Hippocampal formation (tissue), 2 donors: ENCODE measurements at regions not wholly inside any gene's neighbourhood (a gene's known extent, or its start where the extent isn't known, plus 50 kb on each side); places are given as distances from the start of the nearest gene placed in this dataset.

ENCODE experiments used
- DNase-seq, 2 donors: peaks; one replicate each; lab custom pipeline; 2025; lab: John Stamatoyannopoulos, UW

DNA sequence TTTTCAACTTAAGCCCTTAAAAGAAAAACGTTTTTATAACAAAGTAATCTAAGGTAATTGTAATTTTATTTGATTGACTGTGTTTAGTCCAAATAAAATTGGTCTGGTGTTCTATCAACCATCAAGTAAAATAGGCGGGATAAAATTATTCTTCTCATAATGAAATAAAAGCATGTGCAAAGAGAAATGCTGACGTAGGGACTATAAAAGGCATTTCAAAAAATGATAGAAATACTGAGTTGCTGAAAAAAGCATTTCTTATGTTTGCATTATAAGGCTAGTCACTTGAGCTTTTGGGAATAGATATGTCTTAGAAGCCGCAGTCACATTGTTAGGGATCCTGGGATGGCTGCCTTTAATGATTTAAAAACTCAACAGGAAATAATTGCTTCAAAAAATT lies 608.0 kb upstream of the JAG1 start:
- no peak for DNase-seq

GRCh38 chr20:11287126-11287525 lies 613.3 kb upstream of the JAG1 start:
- DNase-seq = no peak

- no peak for DNase-seq
Measured at GRCh38 chr20:11296221-11296620, 621.5 kb upstream of the BTBD3 start.

DNA sequence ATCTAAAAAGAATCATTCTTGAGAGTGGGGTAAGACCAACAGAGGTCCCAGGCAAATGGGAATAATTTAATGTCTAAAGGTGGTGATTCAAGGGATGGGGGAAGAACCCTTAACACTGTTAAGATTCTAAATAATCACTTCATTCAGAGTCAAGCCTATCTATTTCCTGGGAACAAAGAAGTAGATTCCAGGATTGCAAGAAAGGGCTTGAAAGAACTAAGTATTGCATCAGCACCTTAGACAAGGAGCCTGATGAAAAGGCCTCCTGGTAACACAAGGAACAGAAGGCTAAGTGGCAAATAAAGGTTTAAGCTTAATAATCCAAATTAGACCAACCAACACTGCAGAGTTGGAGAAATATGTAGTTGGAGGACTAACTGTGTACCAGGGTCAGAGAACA lies 620.7 kb upstream of the BTBD3 start:
- no peak for DNase-seq

DNA sequence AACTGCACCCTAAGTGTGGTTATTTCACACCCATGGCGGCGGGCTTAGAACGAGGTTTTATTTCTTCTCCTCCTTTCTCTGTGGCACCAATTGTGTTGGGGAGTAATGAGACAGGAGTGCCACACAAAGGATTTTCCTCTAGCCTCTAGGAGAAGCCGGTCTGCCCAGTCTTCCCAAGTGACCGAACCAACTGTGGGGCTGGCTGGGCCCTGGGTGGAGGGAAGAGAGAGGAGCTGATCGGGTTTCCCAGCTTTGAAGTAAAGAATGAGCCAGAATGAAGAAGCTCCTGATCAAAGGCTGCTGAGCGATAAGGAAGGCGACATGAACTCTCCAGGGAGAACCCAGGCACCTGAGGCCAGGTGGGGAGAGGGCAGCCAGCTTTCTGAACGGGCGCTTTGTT lies 616.0 kb upstream of the BTBD3 start:
- no peak for DNase-seq

GRCh38 chr20:11302436-11302835 lies 615.3 kb upstream of the BTBD3 start:
- DNase-seq = no peak

DNA sequence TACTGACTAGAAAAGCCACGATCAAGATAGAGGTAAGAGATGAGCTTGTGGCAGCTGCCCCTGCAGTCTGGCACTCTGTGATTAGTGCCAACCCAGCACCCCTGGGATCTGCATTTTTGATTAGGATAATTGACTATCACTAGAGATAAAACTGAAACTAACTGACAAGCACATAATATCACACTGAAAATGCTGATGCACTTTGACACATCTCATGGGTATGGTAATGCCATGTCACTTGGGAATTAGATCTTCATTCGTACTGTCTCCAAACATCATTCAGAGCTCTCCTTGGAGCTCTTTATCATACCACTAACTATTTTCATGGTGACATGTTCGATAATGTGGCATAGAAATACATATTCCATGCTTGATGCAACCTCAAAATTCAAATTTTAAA lies 612.9 kb upstream of the BTBD3 start:
- no peak for DNase-seq

- no peak for DNase-seq
Measured at GRCh38 chr20:11305406-11305805, 612.3 kb upstream of the BTBD3 start.

- DNase-seq = no peak
Measured at GRCh38 chr20:11311659-11312224, 606.0 kb upstream of the BTBD3 start.

- DNase-seq = no peak
Measured at GRCh38 chr20:11315525-11315924, 602.2 kb upstream of the BTBD3 start.

GRCh38 chr20:11316244-11316643 lies 601.4 kb upstream of the BTBD3 start:
- no peak for DNase-seq

DNA sequence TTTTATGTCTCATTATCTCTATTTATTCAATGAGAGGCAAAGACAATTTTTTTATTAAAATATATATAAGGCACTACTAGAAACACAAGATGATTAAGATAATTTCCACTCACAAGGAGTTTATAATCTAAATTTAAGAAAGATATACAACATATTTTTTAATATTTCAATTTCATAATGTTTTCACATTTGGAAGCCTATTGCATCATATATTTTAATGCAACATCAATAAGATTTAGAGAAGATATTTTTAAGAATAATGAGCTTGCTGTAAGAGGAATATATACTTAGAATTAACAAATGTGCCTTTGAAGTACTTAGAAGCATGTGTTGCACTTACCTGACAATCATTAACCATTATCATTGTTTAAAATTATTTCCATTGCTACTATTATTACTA lies 597.7 kb upstream of the BTBD3 start:
- DNase-seq = no peak

GRCh38 chr20:11323816-11324215 lies 593.9 kb upstream of the BTBD3 start:
- DNase-seq = no peak

- DNase-seq = no peak
Measured at GRCh38 chr20:11324990-11325389, 592.7 kb upstream of the BTBD3 start.

DNA sequence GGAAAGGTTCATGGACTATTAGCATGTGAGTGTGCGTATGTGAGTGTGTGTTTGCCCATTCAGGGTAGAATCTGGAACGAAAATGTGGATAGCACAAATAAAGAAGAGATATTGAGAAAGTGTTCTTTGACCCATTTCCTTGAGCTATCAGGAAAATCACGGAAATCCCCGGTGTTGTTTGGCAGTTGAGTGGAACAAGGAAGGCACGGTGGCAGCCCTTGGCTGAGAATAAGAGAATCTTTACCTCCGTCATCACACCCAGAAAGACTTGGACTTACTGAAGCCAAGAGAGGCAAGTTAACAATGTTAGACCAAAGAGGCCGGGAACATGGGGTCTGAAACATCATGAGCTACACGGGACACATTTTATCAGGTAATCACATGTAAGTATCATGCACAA lies 588.9 kb upstream of the BTBD3 start:
- no peak for DNase-seq

DNA sequence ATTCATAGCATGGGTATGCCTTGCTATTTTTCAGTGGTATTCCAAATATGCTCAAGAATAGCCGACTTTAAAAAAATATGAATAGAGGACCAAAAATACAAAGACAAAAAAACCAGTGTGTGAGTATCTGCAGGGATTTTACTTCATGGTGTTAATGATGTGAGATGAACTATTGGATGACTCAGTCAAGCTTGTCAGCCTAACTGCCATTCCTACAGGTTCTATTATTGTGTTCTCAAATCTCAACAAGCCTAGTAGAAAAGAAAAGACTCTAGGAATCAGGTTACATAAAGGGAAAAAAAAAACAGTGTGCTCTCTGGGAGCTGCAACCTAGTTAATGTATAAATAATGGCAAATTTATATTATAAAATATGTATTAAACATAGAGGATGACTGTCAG lies 588.4 kb upstream of the BTBD3 start:
- no peak for DNase-seq

- no peak for DNase-seq
Measured at GRCh38 chr20:11331096-11331495, 586.6 kb upstream of the BTBD3 start.

DNA sequence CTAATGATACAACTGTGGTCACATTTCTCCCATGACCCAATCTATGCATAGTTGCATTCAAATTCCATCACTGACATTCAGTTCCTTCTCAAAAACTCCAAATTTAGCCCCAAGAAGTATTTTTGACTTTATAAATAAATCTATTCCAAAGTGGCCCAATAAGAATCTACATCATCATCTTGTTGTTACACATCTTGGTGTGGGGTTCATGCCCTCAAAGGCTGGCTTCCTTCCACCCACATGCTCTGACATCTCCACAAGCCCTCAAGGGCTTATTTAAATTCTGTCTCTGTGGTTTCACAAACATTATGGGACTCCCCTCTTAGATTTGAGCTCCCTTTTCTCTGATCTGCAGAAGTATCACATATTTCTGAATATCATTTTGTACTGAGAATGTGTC lies 585.3 kb upstream of the BTBD3 start:
- no peak for DNase-seq

GRCh38 chr20:11333634-11334033 lies 584.1 kb upstream of the BTBD3 start:
- DNase-seq = no peak

GRCh38 chr20:11337361-11338130 lies 580.1 kb upstream of the BTBD3 start:
- DNase-seq = no peak

DNA sequence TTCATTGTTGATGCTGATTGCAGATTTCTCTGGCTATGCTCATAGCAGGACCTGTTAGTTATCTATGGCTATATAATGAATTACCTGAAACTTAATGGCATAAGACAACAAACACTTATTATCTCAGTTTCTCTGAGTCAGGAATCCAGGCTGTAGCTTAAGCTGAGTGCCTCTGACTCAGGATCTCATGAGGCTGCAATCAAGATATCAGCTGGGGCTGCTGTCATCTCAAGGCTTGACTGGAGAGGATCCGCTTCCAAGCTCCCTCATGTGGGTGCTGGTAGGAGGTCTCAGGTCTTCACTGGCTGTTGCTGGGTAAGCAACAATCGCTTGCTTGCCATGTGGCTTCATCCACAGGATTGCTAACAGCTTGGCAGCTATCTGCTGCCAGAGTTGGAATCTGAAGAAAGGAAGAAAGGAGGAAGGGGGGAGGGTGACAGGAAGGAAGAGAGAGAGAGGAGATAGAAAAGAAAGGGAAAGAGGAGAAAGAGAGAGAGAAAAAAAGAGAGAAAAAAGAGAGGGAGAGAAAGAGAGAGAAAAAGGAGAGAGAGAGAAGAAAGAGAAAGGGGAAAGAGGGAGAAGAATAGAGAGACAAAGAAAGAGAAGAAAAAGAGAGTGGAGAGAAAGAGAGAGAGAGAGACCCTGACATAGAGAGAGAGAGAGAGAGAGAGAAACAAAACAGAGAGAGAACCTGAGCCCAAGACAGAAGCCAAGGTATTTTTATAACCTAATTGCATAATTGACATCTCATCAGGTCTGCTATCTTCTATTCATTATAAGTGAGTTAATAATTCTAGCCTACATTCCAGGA lies 579.0 kb upstream of the BTBD3 start:
- no peak for DNase-seq

- DNase-seq = no peak
Measured at GRCh38 chr20:11344939-11345338, 572.8 kb upstream of the BTBD3 start.

- no peak for DNase-seq
Measured at GRCh38 chr20:11347738-11348137, 570.0 kb upstream of the BTBD3 start.
